GM19395 (cell line): ENCODE measurements at regions not wholly inside any gene's neighbourhood (a gene's known extent, or its start where the extent isn't known, plus 50 kb on each side); places are given as distances from the start of the nearest gene placed in this dataset.

Source experiments
- ATAC-seq: cut with Tn5 transposase; IDR thresholded peaks from one replicate; pipeline ENCODE4 v1.9.1; 2021; ENCODE audit warnings: mild to moderate bottlenecking, moderate library complexity; ENCODE audit not compliant: unreplicated experiment

GRCh38 chr1:118253053-118253915 is 68.3 kb upstream of the SPAG17 start:
- no peak for ATAC-seq

DNA sequence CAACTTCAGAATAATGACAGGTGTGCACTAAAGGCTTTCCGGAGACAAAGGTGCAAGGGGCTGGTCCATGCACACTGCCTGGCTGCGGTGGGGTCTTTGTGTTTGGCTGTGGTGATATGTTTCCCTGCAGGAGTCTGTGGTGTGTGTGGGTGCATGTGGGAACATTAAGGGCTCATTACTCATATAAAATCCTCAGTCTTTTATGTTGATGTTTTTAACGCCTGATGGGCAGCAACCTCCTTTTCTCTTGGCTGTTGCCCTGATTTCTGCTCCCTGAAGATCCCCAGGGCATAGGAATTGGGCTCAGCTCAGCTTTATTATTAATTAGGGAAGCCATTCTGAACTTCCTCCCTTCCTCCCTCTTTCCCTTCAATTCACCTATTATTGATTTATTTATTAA is 67.6 kb upstream of the SPAG17 start:
- no peak for ATAC-seq

DNA sequence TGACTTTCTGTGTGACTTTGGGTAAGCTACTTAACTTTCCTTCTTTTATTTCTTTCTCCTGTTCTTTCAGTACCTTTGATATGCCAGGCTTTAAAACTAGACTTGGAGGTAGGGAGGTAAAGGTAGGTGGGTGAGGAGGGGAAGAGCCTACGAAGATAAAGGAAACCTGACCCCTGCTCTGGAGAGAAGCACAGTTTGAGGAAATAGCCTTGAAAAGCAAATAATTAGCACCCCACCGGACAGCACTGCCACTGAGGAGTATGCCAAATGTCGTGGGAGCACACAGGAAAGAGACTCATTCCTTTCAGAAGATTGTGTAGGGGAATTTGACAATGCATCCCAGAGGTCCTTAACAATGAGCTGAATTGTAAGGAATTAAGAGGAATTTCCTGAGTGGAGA is 65.2 kb upstream of the SPAG17 start:
- no peak for ATAC-seq

DNA sequence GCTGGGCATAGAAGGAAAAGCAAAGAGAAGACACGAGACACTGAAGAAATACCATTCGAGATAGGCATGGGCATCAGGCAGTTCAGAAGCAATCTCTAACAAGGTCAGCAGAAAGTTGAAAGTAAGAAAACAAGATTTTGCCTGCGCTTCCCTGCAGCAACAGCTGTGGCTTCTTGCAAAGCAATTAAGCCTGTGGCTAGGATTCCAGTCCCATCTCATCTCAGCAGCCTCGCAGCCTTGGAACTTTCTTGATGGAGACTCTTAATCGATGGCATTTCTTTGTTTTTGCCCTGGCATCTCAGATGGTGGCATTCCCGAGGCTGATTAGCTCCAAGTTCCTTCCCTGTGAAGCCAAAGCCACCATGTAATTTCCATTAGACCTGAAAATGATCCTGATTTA is 64.6 kb upstream of the SPAG17 start:
- ATAC-seq: no peak

GRCh38 chr1:118247593-118247992 is 62.6 kb upstream of the SPAG17 start:
- ATAC-seq: no peak

GRCh38 chr1:118246646-118247045 is 61.6 kb upstream of the SPAG17 start:
- ATAC-seq: no peak

DNA sequence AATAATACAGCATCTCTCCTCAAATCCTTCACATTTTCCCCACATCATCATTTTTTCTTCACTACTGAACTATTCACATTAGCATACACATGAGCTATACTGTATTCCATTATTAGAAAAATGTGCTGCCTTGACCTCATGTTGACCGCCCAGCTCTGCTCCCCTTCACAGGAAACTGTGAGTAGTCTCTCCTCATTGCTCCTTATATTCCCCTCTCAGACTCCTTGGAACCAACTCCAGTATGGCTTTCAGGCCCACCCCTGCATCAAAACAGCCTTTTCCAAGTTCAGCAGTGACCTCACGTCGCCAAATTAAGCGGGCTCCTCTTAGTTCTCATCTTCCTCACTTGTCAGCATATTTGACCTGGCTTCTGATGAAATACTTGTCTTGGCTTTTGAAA is 59.2 kb upstream of the SPAG17 start:
- no peak for ATAC-seq

- ATAC-seq: no peak
Measured at GRCh38 chr1:118243269-118243668, 58.2 kb upstream of the SPAG17 start.
